HG03095 (cell line): ENCODE measurements at regions not wholly inside any gene's neighbourhood (a gene's known extent, or its start where the extent isn't known, plus 50 kb on each side); places are given as distances from the start of the nearest gene placed in this dataset.
A peak's percentile ranks its signal among the peaks of the same experiment; 100 is the strongest.

Source experiments
- ATAC-seq: cut with Tn5 transposase; IDR thresholded peaks from one replicate; pipeline ENCODE4 v1.9.1; 2021; ENCODE audit warnings: moderate library complexity; ENCODE audit not compliant: unreplicated experiment

DNA sequence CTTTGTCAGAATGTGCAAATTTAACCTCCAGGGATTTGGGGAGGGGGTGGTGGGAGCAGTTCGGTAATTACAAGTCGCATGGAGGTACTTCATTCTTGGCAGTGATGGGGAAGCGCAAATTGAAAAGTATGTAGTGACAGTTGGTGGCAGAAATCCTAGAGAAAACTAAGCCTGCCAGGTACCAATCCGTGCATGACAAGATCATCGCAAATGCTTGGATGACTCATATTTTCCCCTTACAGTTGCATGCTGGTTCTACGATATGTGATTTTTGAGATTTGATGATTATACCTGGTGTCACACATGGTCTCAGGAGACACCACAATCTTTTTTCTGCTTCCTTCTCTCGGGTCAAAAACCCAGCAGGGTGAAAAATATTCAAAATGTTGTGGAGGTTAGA is 479.7 kb upstream of the ID2 start:
- ATAC-seq, result peak; percentile 87

DNA sequence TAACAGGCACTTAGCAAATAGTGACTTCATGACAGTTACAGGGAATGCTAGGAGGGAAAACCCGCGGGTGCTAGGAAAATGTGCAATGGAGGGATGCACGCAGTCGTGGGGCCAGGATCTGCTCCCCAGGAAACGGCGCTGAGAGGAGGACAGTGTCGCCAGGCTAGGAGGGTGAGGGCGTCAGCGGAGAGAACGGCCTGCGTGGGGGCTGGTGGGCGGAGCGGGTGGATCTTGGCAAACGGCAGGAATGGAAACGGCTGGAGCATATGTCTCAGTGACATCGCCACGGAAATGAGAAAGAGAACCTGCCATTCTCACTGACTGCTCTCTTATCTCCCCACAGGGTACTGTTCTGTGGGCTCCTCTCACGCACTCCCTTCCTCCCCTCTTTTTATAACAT is 478.5 kb upstream of the ID2 start:
- no peak for ATAC-seq

DNA sequence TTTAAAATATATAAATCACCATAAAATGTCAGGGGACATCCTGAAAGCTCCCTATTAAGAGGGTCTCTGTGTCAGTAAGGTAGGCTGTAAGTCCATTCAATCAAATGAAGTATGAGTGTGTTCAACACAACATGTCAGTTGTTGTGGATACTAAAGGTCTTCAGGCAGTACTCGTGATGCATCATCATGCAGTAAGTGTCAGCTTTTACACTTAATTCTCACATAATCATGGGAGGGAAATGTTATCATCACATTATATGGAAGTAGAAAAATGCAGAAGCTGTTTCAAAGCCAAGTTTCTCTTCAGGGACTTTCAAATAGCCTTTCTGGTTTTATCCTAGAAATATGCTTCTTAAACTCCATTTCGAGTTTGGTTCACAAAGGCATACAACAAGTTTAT is 477.1 kb upstream of the ID2 start:
- no peak for ATAC-seq

GRCh38 chr2:8209494-8209893 is 472.4 kb upstream of the ID2 start:
- ATAC-seq, result no peak

DNA sequence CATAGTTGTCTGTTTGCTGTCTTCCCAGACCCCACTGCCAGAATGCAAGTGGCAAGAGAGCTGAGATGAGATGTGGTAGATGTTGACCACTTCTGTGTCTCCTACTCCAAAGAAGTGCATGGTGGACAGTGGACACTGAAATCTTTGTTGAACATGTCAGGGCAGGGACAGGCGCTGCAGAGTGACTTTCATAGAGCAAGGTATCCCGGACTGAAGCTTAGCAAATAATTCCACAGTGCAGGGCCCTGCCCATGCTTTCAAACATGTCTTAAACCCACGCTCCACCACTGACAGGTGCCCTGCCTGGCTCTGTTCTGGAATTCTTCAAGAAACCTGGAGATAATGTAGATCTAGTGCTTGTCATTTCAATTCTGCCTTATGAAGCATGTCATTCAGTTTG is 470.5 kb upstream of the ID2 start:
- ATAC-seq, result no peak

GRCh38 chr2:8212239-8212638 is 469.6 kb upstream of the ID2 start:
- ATAC-seq, result no peak

DNA sequence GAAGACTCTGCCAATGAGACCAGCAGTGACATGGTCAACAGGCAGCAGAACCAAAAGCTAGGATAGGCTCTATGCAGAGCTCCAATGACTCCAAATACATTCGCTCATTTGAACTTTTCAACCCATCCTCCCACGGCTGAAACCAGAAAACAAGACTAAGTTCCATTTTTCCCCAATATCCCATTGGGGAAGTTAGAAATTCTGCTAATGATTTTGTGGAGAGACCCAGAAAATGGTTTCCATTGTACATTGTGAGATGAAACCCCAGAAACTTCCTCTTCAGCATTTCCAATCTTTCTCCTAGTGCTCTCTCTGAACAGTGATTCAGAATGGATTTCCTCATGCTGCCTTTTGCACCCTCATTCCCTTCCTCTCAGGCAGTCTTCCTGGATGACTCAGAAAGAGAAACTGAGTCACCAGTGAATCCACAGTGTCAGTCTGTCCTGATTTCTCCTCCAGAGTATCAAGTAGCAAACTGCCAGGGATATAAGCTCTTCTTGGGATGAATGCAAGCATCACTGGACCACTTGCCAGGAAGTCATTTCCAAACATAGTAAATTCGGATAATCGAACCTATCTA is 467.7 kb upstream of the ID2 start:
- ATAC-seq, result no peak

DNA sequence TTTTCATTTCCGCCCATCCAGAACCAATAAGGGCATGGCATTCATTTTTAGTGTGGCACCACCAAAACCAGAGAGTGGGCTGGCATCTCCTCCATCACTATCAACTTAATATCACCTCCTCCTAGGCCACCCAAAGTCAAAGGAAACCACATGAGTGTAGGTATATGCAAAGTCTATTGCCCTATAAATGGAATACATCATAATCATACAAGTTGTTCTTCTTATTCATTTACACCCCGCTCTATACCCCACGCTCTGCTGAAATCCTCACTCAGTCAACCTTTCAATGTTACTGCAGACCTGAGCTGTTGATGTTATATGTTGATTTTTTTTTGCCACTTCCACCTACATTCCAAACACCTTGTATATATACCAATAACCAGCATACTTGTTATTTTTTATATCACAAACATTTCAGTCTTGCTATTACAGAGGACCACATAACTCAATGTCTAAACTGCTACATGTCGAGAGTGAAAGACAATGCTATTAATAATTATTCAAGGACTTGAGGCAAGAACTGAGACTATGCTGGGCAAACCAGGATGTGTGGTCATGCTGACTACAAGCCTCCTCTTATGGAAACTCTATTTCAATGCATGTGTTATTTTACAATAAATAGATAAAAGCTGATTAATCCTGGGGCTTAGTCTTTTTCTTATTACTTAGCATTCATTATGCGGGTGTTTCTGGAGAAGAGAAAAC is 466.5 kb upstream of the ID2 start:
- ATAC-seq, result peak; percentile 91

GRCh38 chr2:8215982-8216381 is 465.9 kb upstream of the ID2 start:
- ATAC-seq, result no peak

- ATAC-seq, result no peak
Measured at GRCh38 chr2:8216397-8216796, 465.5 kb upstream of the ID2 start.

- ATAC-seq, result no peak
Measured at GRCh38 chr2:8217468-8218030, 464.3 kb upstream of the ID2 start.

DNA sequence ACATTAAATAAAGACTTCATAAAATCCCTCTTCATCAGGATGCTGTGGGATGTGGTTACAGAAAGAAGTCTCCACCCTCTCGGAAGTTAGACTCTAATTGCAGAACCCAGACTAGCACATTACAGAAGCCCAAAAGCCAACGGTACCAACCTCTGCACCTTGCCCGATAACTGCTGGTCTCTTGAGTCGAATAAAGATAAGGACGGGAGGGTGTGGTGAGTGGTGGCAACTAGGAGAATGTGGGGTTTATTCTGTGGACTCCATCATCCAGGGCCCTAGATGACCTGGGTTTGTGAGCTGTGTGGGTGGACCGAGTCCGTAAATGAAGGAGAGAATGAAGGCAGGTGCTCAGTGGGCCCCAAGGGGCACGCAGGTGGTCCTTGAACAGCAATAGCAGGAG is 462.8 kb upstream of the ID2 start:
- no peak for ATAC-seq

GRCh38 chr2:8219631-8220355 is 462.1 kb upstream of the ID2 start:
- ATAC-seq, result no peak

DNA sequence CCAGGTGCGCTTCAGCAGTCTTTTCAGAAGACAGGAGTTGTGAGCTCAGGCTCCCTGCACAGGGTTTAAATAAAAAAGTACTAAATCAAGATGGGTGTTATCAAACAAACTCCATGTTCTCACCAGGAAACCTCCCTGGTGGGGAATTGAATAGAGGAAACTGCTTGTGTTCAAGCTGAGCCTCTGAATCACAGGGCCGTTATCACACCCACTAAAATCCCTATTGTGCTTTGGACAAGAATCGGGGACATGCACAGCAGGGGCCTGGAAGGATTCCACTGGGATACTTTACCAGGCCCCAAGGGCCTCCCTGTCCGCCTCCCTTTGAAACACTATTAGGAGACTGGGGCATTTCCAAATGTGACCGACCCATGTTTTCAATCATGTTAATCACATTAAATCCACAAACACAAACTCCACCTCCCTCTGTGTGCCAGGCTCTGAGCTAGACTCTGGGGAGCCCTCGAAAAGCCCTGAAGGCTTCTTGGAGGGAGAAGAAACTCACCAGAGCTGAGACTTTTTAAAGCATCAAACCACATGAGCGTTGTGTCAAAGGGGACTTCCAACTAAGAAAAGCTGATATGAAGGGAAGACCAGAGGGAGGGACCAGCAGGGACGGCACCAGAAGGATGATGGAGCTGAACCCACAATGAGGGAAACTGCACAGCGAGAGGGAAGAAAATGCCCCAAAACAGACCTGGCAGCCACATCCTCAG is 458.7 kb upstream of the ID2 start:
- ATAC-seq, result no peak

DNA sequence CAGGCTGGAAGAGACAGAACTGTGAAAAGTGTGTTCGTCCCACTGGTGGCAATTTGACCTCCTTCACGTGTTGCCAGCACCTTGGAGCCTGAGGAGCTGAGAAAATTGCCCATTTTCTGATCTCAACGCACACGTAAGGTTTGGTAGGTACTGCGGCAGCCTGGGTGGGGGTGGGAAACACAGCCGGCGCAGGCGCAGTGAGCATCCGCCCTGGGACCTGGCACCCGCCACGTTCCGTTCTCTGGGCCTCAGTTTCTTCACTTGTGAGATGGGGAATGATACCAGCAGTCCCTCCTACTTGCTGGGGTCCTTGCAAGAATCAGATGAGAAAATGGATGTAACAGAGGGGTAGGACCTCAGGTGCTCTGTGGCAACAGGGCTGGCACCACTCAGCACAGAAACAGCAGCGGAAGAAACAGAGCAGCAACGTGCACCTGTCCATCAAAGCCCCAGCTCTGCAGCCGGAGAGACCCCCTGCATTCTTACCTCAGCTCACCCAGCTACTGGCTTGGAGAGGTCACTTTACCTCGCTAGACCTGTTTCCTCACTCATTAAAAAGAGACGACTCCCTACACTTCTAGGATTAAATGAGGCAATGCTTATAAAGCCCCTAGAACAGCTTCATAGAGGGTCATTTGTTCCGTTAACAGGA is 458.0 kb upstream of the ID2 start:
- no peak for ATAC-seq

DNA sequence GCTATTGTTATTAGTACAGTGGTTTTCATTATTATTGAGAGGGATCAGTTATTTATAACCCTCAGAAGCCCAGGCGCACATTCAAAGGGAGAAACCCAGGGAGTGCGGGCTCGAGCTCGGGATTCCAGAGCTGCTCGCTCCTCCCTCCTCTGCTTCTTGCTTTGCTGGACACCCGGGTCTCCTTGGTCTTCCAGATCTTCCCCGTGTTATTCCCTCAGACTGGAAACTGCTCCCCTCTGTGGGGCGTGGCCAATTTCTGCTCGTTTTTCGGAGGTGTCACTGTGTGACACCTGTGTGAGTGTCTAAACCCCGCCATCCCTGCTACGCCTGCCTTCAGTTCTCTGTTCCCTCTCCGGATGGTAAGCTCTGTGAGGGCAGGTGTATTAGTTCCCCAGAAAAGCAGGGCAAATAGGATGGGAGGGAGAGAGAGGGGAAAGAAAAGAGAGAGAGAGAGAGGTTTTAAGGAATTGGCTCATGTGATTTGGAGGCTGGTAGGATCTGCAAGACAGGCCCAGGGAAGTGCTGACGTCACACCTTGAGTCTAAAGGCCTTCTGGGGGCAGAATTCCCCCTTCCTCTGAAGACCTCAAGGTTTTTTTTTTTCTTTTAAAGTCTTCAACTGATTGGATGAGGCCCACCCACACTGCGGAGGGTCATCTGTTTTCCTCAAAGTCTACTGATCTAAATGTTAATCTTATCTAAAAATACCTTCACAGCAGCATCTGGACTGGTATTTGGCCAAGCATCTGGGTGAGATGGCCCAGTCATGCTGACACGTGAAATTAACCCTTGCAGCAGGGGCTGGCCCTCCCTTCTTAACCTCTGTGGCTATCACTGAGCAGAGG is 457.3 kb upstream of the ID2 start:
- ATAC-seq, result no peak

- ATAC-seq, result no peak
Measured at GRCh38 chr2:8225266-8225665, 456.6 kb upstream of the ID2 start.

- ATAC-seq, result no peak
Measured at GRCh38 chr2:8225798-8226197, 456.1 kb upstream of the ID2 start.

DNA sequence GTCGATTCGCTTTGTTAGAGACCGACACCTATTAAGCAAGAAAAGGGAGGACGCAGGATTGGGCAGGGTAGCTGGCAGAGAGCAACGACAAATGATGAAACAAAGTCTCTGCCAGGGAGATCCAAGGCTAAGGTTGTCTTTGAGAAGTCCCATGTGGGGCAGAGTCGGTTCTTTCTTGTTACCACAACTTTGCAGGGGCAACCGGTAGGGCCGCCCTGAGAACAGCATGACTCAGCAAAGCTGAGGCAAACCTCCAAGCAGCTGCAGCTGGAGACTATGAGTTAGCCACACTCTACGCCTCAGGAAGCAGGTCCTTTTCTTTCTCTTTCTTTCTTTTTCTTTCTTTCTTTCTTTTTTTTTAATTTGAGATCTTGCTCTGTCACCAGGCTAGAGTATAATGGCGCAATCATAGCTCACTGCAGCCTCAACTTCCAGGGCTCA is 452.3 kb upstream of the ID2 start:
- ATAC-seq, result peak; percentile 77

DNA sequence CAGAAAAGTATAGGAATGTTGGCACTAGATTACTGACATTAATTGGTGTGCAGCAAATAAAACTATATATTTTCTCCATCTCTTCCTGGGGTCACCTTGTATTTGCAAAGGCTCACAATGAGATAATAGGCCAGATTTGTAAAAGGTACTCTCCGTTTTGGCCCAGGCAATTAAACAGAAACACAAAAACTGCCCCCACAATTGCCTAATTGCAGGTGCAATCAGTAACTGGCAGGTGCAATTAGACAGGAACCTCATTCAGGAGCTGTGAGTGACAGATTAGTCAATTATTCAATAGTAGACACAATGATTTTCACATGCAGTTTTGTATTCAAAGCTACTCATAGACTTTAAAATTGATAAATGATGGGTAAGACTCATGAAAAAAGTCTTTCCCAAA is 451.4 kb upstream of the ID2 start:
- no peak for ATAC-seq
